HG02885 (cell line): ENCODE measurements at regions not wholly inside any gene's neighbourhood (a gene's known extent, or its start where the extent isn't known, plus 50 kb on each side); places are given as distances from the start of the nearest gene placed in this dataset.
"Not testable (repeated sequence)": the region's sequence is repeated elsewhere in the genome, so short reads cannot be mapped to it uniquely, and the experiment has no call there.

Experiments
- ATAC-seq: cut with Tn5 transposase; IDR thresholded peaks from one replicate; pipeline ENCODE4 v1.9.1; 2021; ENCODE audit warnings: mild to moderate bottlenecking; ENCODE audit not compliant: unreplicated experiment, poor library complexity

- no peak for ATAC-seq
Measured at GRCh38 chr18:29821544-29821943, 1221.0 kb downstream of the DSC3 start.

GRCh38 chr18:29811519-29811918, 1231.0 kb downstream of the DSC3 start:
- no peak for ATAC-seq

- no peak for ATAC-seq
Measured at GRCh38 chr18:29780816-29781215, 1261.7 kb downstream of the DSC3 start.

GRCh38 chr18:29779096-29779495, 1263.4 kb downstream of the DSC3 start:
- no peak for ATAC-seq

GRCh38 chr18:29753379-29753778, 1289.2 kb downstream of the DSC3 start:
- ATAC-seq = no peak

GRCh38 chr18:29749704-29750103, 1292.8 kb downstream of the DSC3 start:
- no peak for ATAC-seq

- ATAC-seq = no peak
Measured at GRCh38 chr18:29741461-29741860, 1301.1 kb downstream of the DSC3 start.

- ATAC-seq = no peak
Measured at GRCh38 chr18:29737620-29738019, 1304.9 kb downstream of the DSC3 start.

- ATAC-seq = no peak
Measured at GRCh38 chr18:29737190-29737589, 1305.4 kb downstream of the DSC3 start.

- ATAC-seq = no peak
Measured at GRCh38 chr18:29730073-29730472, 1312.5 kb downstream of the DSC3 start.

GRCh38 chr18:29726646-29727045, 1315.9 kb downstream of the DSC3 start:
- ATAC-seq = no peak

GRCh38 chr18:29723486-29723885, 1319.1 kb downstream of the DSC3 start:
- not testable (repeated sequence) for ATAC-seq

- ATAC-seq = not testable (repeated sequence)
Measured at GRCh38 chr18:29715960-29716359, 1326.6 kb downstream of the DSC3 start.

GRCh38 chr18:29712785-29713184, 1329.8 kb downstream of the DSC3 start:
- no peak for ATAC-seq

GRCh38 chr18:29711932-29712331, 1330.6 kb downstream of the DSC3 start:
- ATAC-seq = no peak

- ATAC-seq = no peak
Measured at GRCh38 chr18:29693334-29693733, 1349.2 kb downstream of the DSC3 start.

- no peak for ATAC-seq
Measured at GRCh38 chr18:29681578-29681977, 1361.0 kb downstream of the DSC3 start.

GRCh38 chr18:29664278-29665036, 1378.1 kb downstream of the DSC3 start:
- no peak for ATAC-seq

- ATAC-seq = no peak
Measured at GRCh38 chr18:29661924-29662323, 1380.6 kb downstream of the DSC3 start.

GRCh38 chr18:29660777-29661176, 1381.8 kb downstream of the DSC3 start:
- ATAC-seq = no peak

GRCh38 chr18:29653671-29654215, 1388.8 kb downstream of the DSC3 start:
- ATAC-seq = no peak

- ATAC-seq = no peak
Measured at GRCh38 chr18:29652797-29653196, 1389.7 kb downstream of the DSC3 start.
